Kidney tubule cell (primary cell): ENCODE measurements at regions not wholly inside any gene's neighbourhood (a gene's known extent, or its start where the extent isn't known, plus 50 kb on each side); places are given as distances from the start of the nearest gene placed in this dataset.
"Not testable (repeated sequence)": the region's sequence is repeated elsewhere in the genome, so short reads cannot be mapped to it uniquely, and the experiment has no call there.

ENCODE experiments used
- DNase-seq: peaks from one replicate; pipeline ENCODE4 v3.0.0-alpha.2; 2018; ENCODE audit warnings: low spot score

DNA sequence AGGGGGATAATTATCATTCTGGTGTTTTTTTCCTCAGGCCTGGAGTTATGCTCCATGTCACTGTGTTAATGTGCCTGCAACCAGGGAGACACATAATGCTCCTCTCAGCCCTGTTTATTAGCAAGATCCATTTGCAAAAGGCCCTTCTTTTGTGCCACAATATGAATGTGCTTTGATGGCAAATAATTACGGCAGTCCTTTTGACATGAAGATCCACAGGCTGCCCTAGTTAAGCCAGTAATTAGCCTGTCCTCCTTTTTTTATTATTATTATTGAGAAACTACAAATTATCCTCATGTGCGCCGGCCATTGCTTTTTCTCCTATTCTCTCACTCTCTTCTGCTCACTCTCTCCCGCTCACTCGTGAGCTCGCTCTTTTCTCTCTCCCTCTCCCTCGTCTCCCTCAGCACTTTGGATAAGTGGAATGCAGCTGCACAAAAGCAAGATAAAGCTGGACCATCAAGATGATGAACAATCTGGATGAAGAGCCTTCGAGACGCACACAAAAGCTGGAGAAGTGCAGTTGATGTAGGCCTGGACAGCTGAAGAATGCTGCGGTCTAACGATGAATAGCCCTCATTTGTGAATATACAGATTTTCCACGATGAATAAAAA lies 762.3 kb downstream of the BCL11A start:
- no peak for DNase-seq

- no peak for DNase-seq
Measured at GRCh38 chr2:59790186-59791003, 763.1 kb downstream of the BCL11A start.

DNA sequence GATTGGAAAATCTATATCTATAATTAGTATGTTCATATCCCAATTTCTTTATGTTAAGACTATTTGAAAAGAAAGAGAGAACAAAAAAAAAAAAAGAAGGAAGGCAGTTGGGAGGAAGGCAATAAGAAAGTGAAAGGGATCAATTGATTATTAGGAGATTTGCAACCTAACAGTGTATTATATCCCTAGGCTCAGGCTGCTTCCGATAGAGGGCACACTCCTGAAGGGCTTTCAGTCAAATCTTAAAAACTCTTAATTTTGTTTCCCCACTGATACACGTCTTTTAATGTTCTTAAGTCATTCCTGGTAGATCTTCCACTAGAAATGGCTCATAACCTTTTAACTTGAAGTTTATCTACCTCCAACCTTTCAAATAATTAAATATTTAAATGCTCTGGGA lies 763.9 kb downstream of the BCL11A start:
- DNase-seq, result no peak

GRCh38 chr2:59787095-59787494 lies 766.4 kb downstream of the BCL11A start:
- DNase-seq, result no peak

GRCh38 chr2:59786684-59787083 lies 766.8 kb downstream of the BCL11A start:
- DNase-seq, result no peak

DNA sequence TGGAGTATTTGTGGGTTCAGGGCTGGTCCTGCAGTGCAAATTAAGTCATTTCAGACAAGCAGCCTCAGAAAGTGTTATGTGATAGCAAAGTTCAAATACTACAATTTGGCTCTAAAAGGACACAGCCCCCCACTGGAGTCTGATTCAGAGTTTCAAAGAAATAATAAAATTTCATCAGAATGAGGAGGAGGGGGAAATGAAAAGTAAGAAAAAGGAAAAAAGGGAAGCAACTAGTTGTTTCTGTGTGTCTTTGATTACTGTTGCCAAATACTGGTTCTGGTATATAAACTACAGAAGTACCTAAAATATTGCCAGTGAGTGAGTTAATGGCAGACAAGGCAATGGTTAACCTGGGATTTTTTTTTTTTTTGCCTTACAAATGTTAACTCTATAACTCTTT lies 773.9 kb downstream of the BCL11A start:
- no peak for DNase-seq

GRCh38 chr2:59777120-59777519 lies 776.3 kb downstream of the BCL11A start:
- DNase-seq, result no peak

DNA sequence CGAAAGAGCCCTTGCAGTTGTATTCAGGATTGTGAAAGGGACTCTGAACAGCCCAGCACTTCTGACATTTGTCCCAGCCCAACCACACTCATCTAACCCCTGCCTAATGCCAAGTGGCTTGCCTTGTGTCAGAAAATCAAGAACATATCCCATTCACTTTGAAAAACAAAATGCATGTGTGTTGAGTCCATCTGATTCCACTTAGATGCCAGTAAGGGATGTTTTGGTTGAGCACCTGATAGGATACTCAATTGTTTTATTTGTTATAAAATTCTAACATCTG lies 776.8 kb downstream of the BCL11A start:
- no peak for DNase-seq

GRCh38 chr2:59774821-59775433 lies 778.5 kb downstream of the BCL11A start:
- DNase-seq, result no peak

GRCh38 chr2:59770651-59771050 lies 782.8 kb downstream of the BCL11A start:
- no peak for DNase-seq

DNA sequence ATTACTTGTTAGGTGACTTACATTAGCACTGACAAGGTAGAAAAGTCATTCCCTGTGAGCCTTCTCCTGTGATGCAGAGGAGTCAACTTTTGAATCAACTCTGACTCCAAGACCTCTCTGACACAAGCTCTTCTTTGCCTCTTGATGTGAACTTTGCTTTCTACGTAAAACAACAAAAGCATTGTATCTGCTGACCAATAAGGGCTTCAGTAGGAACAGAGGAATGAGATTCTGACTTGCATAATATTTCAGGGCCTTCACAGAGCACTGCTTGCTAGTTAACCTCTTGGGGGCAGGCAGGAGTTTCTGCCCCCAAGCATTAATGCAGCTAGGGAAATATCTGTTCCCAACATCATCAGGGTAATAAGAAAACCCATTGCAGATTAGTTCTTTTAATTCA lies 791.5 kb downstream of the BCL11A start:
- no peak for DNase-seq

- no peak for DNase-seq
Measured at GRCh38 chr2:59756150-59756549, 797.3 kb downstream of the BCL11A start.

- DNase-seq, result no peak
Measured at GRCh38 chr2:59754011-59754735, 799.3 kb downstream of the BCL11A start.

GRCh38 chr2:59752512-59752911 lies 800.9 kb downstream of the BCL11A start:
- no peak for DNase-seq

GRCh38 chr2:59752071-59752470 lies 801.4 kb downstream of the BCL11A start:
- no peak for DNase-seq

GRCh38 chr2:59751214-59751613 lies 802.2 kb downstream of the BCL11A start:
- not testable (repeated sequence) for DNase-seq

- no peak for DNase-seq
Measured at GRCh38 chr2:59746291-59746690, 807.2 kb downstream of the BCL11A start.

- DNase-seq, result no peak
Measured at GRCh38 chr2:59745085-59745484, 808.4 kb downstream of the BCL11A start.

- DNase-seq, result no peak
Measured at GRCh38 chr2:59744436-59744835, 809.0 kb downstream of the BCL11A start.

DNA sequence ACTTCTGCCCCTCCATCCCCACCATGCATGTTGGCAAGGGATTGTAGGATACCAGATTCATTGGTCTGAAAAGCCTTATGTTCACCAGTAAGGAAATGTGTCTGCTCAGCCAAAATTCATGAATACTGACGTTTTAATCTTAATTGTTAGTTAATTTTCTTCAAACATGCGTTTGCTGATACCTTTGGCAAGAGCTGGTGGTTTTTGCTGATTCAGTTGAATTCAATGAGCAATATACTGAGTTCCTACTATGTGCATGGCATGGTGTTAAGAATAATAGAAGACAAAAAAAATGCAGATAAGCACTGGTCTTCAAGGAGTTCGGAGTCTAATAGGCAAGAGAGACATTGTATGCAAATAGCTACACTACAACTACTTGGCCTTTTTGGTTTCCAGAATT lies 811.6 kb downstream of the BCL11A start:
- DNase-seq, result no peak

DNA sequence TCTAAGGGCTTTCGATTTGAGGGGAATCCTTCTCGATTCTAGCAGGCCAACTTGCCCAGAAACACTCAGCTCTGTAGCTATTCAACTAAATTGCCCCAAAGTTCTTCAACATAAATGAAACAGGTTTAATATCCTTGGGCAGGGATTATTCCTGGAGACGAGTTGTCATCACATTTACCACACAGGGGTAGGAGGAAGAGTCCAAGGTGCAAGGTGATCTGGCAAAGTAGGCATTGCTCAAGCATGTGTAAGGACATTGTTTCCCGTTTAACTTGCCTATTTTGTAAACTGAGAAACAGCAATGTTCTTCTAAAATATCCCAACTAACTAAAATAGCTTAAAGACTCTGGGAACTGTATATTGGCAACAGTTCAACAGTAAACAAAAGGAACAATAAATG lies 814.3 kb downstream of the BCL11A start:
- DNase-seq, result no peak

GRCh38 chr2:59737299-59737698 lies 816.2 kb downstream of the BCL11A start:
- DNase-seq, result no peak

DNA sequence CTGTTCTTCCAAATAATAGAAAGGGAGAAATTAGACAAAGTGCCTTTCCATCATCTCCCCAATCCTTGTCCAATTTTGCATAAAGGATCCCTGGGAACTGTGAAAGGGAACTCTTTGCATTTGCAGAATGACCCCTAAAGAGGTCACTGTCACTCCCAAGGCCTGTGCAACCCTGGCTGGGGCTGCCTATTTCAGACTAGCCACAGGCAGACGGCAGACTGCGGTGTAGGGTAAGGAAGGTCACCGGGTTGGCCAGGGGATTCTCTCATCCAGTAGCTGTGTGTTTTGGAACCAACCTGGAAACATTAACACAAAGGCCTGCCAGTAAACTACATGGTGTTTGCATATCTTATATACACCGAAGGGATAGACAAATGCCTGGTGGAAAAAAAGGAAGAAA lies 818.7 kb downstream of the BCL11A start:
- DNase-seq, result no peak
